Mucosa of rectum (tissue), 2 donors: ENCODE measurements at regions not wholly inside any gene's neighbourhood (a gene's known extent, or its start where the extent isn't known, plus 50 kb on each side); places are given as distances from the start of the nearest gene placed in this dataset.

Source experiments
- H3K27ac ChIP-seq, 2 donors: one replicate each; pipeline ENCODE4 v1.7.0; 2013; ENCODE audit warnings: inconsistent platforms in 2 of 2, low read depth in 2 of 2, low read length in 2 of 2
- H3K27me3 ChIP-seq, 2 donors: one replicate each; pipeline ENCODE4 v1.7.0; 2013; ENCODE audit warnings: low read length in 2 of 2; ENCODE audit not compliant: control insufficient read depth in 2 of 2, insufficient read depth in 2 of 2
- H3K36me3 ChIP-seq, 2 donors: one replicate each; pipeline ENCODE4 v1.7.0; 2013; ENCODE audit warnings: low read length in 2 of 2; ENCODE audit not compliant: control insufficient read depth in 2 of 2, insufficient read depth in 2 of 2
- H3K4me1 ChIP-seq, 2 donors: one replicate each; pipeline ENCODE4 v1.7.0; 2013; ENCODE audit warnings: low read length in 2 of 2, mild to moderate bottlenecking in 1 of 2; ENCODE audit not compliant: control insufficient read depth in 2 of 2, insufficient read depth in 2 of 2
- H3K4me3 ChIP-seq, 2 donors: one replicate each; pipeline ENCODE4 v1.7.0; 2013; ENCODE audit warnings: low read length in 2 of 2
- H3K9ac ChIP-seq, 2 donors: one replicate each; pipeline ENCODE4 v1.7.0; 2013; ENCODE audit warnings: low read length in 2 of 2, low read depth in 1 of 2, mild to moderate bottlenecking in 1 of 2
- H3K9me3 ChIP-seq, 2 donors: one replicate each; pipeline ENCODE4 v1.7.0; 2013; ENCODE audit warnings: low read length in 2 of 2; ENCODE audit not compliant: control insufficient read depth in 2 of 2
- donor health status: healthy.
- donor health status: Normal muscosa, but diverticular disease.

DNA sequence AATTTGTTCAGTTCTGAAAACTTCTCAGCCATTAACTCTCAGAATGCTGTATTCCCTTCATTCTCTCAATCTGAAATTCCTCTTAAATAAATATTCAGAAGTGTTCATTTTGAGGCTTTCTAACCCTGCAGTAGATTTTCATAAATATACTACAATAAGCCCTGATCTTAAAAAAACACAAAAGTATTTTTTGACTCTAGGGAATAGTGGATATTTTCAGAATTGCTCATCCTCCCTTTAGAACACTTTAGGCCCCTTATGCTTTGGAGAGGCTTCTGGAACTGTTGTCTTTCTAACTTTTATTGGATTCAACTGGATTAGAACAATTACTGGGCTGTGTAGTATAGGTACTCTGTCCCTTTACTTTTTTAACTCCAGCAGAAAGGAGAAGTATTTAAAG is 1662.6 kb upstream of the MIR17HG start:
- H3K27ac ChIP-seq: no peak overlapping the region
- no peak overlapping the region for H3K9ac ChIP-seq
- H3K27me3 ChIP-seq: no peaks in the 10 kb centered on the region
- H3K4me1 ChIP-seq: no peaks in the 10 kb centered on the region
- no peaks in the 10 kb centered on the region for H3K9me3 ChIP-seq
- no peaks in the 10 kb centered on the region for H3K36me3 ChIP-seq
- H3K4me3 ChIP-seq: no peak overlapping the region

DNA sequence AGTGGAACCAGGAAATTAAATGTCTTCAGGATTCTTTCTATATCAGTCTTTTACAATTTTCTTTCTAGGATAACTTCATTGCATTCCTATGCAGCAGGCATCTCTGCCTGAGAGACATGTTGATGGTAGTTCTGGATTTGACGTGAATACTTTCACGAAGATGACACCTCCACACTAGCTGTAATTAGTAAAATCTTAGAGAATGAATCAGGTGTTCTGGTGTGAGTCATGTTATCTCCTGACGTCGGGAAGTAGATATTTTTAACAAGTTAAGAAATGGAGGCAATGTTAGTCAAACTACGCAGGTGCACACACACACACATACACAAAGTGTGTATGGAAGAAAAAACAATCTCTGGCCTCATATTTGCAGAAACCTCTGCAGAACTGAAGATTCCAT is 1661.3 kb upstream of the MIR17HG start:
- Histone ChIP-seq H3K9me3 (no peaks in the 10 kb centered on the region), H3K27me3 (no peaks in the 10 kb centered on the region), H3K4me1 (no peaks in the 10 kb centered on the region), H3K4me3 (no peak overlapping the region), H3K9ac (no peak overlapping the region), H3K27ac (no peak overlapping the region), H3K36me3 (no peaks in the 10 kb centered on the region)

DNA sequence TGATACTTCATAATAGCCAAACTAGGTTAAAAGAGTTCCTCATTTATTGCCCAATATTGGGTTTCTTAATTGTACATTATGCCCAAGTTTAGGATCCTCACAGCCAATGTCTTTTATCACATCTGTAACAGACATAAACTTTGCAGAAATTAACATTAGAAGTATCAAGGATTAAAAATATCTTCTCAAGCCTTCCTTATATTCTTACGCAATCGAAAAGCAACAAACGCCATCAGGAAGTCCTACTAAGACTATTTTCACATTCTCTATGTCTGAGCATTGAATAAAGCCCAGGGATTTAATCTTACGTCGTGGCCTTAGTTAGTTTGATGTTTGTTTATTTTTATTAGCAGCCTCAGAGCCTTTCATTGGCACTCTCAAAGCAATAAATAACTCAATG is 1660.4 kb upstream of the MIR17HG start:
- Histone ChIP-seq H3K4me1 (no peaks in the 10 kb centered on the region), H3K27ac (no peak overlapping the region), H3K9ac (no peak overlapping the region), H3K36me3 (no peaks in the 10 kb centered on the region), H3K27me3 (no peaks in the 10 kb centered on the region), H3K9me3 (no peaks in the 10 kb centered on the region), H3K4me3 (no peak overlapping the region)

DNA sequence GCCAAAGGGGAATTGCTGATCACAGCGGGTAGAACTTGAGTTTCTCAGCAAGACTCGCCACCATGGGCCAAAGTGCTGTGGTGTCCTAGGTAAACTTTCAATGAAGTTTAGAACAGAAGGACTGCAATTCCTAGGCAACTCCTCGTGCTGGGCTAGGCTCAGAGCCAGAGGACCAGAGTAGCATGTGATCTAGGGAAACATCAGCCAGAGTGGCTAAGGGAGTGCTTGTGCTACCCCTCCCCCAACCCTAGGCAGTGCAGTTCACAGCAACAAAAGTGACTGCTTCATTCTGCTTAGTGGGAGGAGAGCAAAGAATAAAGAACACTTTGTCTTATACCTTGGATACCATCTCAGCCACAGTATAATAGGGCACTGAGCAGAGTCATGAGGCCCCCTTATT is 1658.6 kb upstream of the MIR17HG start:
- H3K9me3 ChIP-seq: no peaks in the 10 kb centered on the region
- H3K4me1 ChIP-seq: no peaks in the 10 kb centered on the region
- H3K9ac ChIP-seq: no peak overlapping the region
- H3K27me3 ChIP-seq: no peaks in the 10 kb centered on the region
- H3K4me3 ChIP-seq: no peak overlapping the region
- no peaks in the 10 kb centered on the region for H3K36me3 ChIP-seq
- no peak overlapping the region for H3K27ac ChIP-seq

DNA sequence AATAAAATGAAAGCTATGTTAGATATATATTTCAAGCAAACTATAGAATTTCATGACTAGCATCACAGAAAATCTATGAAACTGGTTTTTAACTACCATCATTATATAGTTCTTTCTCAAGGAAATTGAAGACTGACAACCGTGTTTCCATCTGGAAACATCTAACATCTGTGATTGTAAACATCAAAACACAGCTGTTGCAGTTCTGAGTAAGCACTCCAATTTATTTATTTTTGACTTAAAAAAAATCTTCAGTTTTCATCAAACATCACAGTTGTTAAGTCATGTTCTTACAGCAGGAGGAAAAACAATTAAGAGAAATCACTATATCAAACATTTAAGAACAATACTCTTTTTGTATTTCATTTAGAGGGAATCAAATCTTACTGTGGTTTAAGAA is 1653.0 kb upstream of the MIR17HG start:
- Histone ChIP-seq H3K27ac (no peak overlapping the region), H3K9me3 (no peaks in the 10 kb centered on the region), H3K9ac (no peak overlapping the region), H3K36me3 (no peaks in the 10 kb centered on the region), H3K27me3 (no peaks in the 10 kb centered on the region), H3K4me1 (no peaks in the 10 kb centered on the region), H3K4me3 (no peak overlapping the region)

DNA sequence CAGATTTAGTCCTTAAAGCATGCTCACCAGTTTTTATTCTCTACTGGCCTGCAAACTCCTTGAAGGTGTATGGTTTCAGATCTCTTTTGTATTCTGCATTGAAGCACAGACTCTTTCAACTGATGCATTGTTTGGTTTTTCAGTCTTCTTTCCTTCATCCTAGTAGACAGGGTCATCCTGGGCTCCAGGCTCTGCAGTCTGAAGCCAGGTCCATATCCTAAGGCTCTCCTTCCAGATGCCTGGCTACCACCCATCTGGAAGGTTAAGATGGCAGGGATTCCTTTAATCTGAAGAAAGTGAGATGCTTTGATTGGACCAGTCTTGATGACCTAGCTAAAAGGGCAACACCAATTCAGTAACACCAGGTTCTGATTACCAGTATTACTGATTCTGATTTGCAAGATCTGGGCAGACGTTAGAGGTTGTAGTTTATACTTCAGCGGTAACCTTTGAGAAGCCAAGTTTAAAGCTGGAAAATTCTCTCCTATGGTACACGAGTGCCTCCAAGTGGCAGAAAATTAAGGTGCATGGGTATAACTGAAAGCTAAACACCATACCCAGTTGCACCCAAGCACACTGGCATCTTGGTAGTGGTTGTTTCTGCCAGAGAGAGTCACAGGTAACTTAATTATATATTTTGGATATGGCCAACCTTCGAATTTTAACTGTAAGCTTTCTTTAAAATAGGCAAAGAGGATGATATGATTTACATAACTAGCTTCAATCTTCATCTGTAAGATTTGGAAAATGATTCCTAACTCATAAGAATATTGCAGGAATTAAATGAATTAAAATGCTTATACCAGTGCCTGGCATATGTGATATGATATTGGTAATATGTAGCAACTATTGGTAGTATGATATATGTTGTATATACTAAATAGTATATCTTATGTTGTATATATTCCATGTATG is 1651.9 kb upstream of the MIR17HG start:
- no peaks in the 10 kb centered on the region for H3K9me3 ChIP-seq
- H3K27ac ChIP-seq: no peak overlapping the region
- no peak overlapping the region for H3K4me3 ChIP-seq
- H3K27me3 ChIP-seq: no peaks in the 10 kb centered on the region
- H3K9ac ChIP-seq: no peak overlapping the region
- H3K4me1 ChIP-seq: no peaks in the 10 kb centered on the region
- no peaks in the 10 kb centered on the region for H3K36me3 ChIP-seq

DNA sequence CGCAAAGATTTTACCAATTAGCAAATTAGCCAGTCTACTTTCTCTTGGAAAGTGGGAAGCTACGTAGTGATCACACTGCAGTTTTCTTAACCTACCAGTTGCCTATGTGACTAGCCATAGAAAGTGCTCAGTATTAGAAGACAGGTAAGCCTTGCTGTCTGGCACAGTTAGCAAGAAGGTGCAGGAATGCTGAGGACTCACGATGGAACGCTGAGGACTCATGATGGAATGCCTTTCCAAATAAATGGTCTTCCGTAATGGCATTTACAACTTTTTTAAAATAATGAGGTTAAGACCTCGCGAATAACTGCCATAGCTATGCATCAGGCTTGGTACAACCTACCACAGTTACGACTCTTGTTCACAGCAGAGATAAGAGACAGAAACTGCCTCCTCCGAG is 1645.6 kb upstream of the MIR17HG start:
- H3K9me3 ChIP-seq: no peaks in the 10 kb centered on the region
- no peak overlapping the region for H3K4me3 ChIP-seq
- H3K36me3 ChIP-seq: no peaks in the 10 kb centered on the region
- H3K27ac ChIP-seq: no peak overlapping the region
- no peaks in the 10 kb centered on the region for H3K27me3 ChIP-seq
- H3K4me1 ChIP-seq: no peaks in the 10 kb centered on the region
- no peak overlapping the region for H3K9ac ChIP-seq

DNA sequence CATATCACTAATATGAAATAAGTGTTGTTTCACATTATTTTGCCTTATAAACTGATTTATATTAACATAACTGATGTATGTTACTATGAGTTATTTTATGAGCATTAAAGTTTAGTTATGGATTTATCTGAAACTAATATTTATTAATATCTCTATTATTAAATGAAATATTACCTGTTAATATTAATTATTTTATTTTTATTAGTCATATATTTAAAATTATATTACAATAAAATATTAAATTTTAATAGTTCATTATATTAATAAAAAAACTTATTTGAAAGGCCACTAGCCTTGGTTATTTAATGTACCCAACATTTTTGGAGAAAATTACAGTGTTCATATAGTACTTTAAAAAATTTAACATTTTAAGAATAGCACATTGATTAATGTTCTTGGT is 1643.4 kb upstream of the MIR17HG start:
- Histone ChIP-seq H3K27me3 (no peaks in the 10 kb centered on the region), H3K4me3 (no peak overlapping the region), H3K4me1 (no peaks in the 10 kb centered on the region), H3K36me3 (no peaks in the 10 kb centered on the region), H3K9me3 (no peaks in the 10 kb centered on the region), H3K27ac (no peak overlapping the region), H3K9ac (no peak overlapping the region)

DNA sequence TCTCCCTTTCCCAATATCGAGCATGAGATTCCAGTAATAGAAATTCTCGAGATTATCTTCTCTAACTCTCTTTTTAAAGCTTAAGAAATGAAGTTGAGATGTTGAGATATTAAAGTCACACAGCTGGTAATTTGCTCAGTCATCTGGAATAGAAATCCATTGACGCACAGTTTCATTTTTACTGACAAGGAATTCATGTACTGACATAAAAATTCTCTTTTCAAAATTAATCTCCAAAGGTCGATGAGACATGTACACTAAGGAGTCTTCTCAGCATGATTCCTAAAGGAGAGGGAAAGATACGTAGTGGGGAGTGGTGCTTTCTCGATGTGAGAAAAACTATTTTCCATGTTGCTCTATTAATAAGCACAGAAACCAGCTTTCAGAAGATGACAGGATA is 1639.5 kb upstream of the MIR17HG start:
- H3K4me3 ChIP-seq: no peak overlapping the region
- H3K27me3 ChIP-seq: no peaks in the 10 kb centered on the region
- no peaks in the 10 kb centered on the region for H3K9me3 ChIP-seq
- H3K36me3 ChIP-seq: no peaks in the 10 kb centered on the region
- no peak overlapping the region for H3K27ac ChIP-seq
- no peaks in the 10 kb centered on the region for H3K4me1 ChIP-seq
- H3K9ac ChIP-seq: no peak overlapping the region

DNA sequence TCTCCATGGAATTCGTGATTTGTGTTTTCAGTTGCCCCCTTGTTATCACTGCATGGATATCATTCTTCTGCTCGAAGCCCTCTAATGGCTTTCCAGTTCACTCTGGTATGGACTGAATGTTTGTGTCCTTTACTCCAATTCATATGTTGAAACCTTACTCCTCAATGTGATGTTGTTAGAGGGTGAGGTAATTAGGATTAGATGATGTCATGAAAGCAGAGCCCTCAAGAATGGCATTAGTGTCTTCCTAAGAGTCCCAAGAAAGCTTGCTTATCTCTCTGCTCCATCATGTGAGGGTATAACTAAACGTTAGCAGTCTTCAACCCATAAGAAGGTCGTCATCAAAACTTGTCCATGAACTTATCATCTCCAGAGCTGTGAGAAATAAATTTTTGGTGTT is 1626.3 kb upstream of the MIR17HG start:
- Histone ChIP-seq H3K27me3 (no peaks in the 10 kb centered on the region), H3K4me1 (no peaks in the 10 kb centered on the region), H3K4me3 (no peak overlapping the region), H3K27ac (no peak overlapping the region), H3K36me3 (no peaks in the 10 kb centered on the region), H3K9me3 (no peaks in the 10 kb centered on the region), H3K9ac (no peak overlapping the region)
